GM19395 (cell line): ENCODE measurements at regions not wholly inside any gene's neighbourhood (a gene's known extent, or its start where the extent isn't known, plus 50 kb on each side); places are given as distances from the start of the nearest gene placed in this dataset.

Source experiments
- ATAC-seq: cut with Tn5 transposase; IDR thresholded peaks from one replicate; pipeline ENCODE4 v1.9.1; 2021; ENCODE audit warnings: mild to moderate bottlenecking, moderate library complexity; ENCODE audit not compliant: unreplicated experiment

- no peak for ATAC-seq
These were observed 328.0 kb upstream of the ZNF507 start for GRCh38 chr19:32017176-32017953.

GRCh38 chr19:32018014-32018413 lies 327.4 kb upstream of the ZNF507 start:
- ATAC-seq: no peak

- ATAC-seq: no peak
These were observed 324.9 kb upstream of the ZNF507 start for GRCh38 chr19:32020538-32020937.

- no peak for ATAC-seq
These were observed 323.3 kb upstream of the ZNF507 start for GRCh38 chr19:32022044-32022640.

- ATAC-seq: no peak
These were observed 322.5 kb upstream of the ZNF507 start for GRCh38 chr19:32022731-32023563.

- ATAC-seq: no peak
These were observed 321.9 kb upstream of the ZNF507 start for GRCh38 chr19:32023564-32023832.

- no peak for ATAC-seq
These were observed 316.2 kb upstream of the ZNF507 start for GRCh38 chr19:32029235-32029634.

- no peak for ATAC-seq
These were observed 312.8 kb upstream of the ZNF507 start for GRCh38 chr19:32032561-32032960.

GRCh38 chr19:32035626-32036025 lies 309.8 kb upstream of the ZNF507 start:
- no peak for ATAC-seq

GRCh38 chr19:32038021-32038920 lies 307.1 kb upstream of the ZNF507 start:
- no peak for ATAC-seq

GRCh38 chr19:32038961-32039360 lies 306.4 kb upstream of the ZNF507 start:
- no peak for ATAC-seq

- ATAC-seq: no peak
These were observed 306.0 kb upstream of the ZNF507 start for GRCh38 chr19:32039440-32039839.

- no peak for ATAC-seq
These were observed 305.2 kb upstream of the ZNF507 start for GRCh38 chr19:32040236-32040635.

- no peak for ATAC-seq
These were observed 303.6 kb upstream of the ZNF507 start for GRCh38 chr19:32041681-32042292.

- no peak for ATAC-seq
These were observed 297.6 kb upstream of the ZNF507 start for GRCh38 chr19:32047788-32048187.

GRCh38 chr19:32053376-32053775 lies 292.0 kb upstream of the ZNF507 start:
- no peak for ATAC-seq

GRCh38 chr19:32053861-32054260 lies 291.5 kb upstream of the ZNF507 start:
- no peak for ATAC-seq

GRCh38 chr19:32058131-32058530 lies 287.3 kb upstream of the ZNF507 start:
- no peak for ATAC-seq

- ATAC-seq: no peak
These were observed 284.1 kb upstream of the ZNF507 start for GRCh38 chr19:32061315-32061714.

- no peak for ATAC-seq
These were observed 281.8 kb upstream of the ZNF507 start for GRCh38 chr19:32063601-32064000.

- ATAC-seq: no peak
These were observed 279.4 kb upstream of the ZNF507 start for GRCh38 chr19:32066056-32066455.
